Activated CD4-positive, alpha-beta T cell treated with anti-CD3 and anti-CD28 coated beads, Interleukin-2, amount 50 U/mL, for 48 hours (primary cell): ENCODE measurements at regions not wholly inside any gene's neighbourhood (a gene's known extent, or its start where the extent isn't known, plus 50 kb on each side); places are given as distances from the start of the nearest gene placed in this dataset.
"Not testable (repeated sequence)": the region's sequence is repeated elsewhere in the genome, so short reads cannot be mapped to it uniquely, and the experiment has no call there.

ENCODE experiments used
- DNase-seq, 2 experiments: peaks; one replicate each; pipeline ENCODE4 v3.0.0-alpha.2; 2020

- DNase-seq = no peak
These were observed 228.1 kb downstream of the DSC3 start for GRCh38 chr18:30814446-30814845.

- no peak for DNase-seq
These were observed 231.0 kb downstream of the DSC3 start for GRCh38 chr18:30811580-30811979.

- DNase-seq = no peak
These were observed 232.0 kb downstream of the DSC3 start for GRCh38 chr18:30810580-30810979.

GRCh38 chr18:30806823-30807222 is 235.7 kb downstream of the DSC3 start:
- no peak for DNase-seq

- DNase-seq = no peak
These were observed 241.7 kb downstream of the DSC3 start for GRCh38 chr18:30800800-30801199.

GRCh38 chr18:30792051-30792450 is 250.5 kb downstream of the DSC3 start:
- no peak for DNase-seq

GRCh38 chr18:30788411-30788991 is 254.0 kb downstream of the DSC3 start:
- not testable (repeated sequence) for DNase-seq

GRCh38 chr18:30787410-30787809 is 255.1 kb downstream of the DSC3 start:
- no peak for DNase-seq

GRCh38 chr18:30781601-30782000 is 260.9 kb downstream of the DSC3 start:
- no peak for DNase-seq

- DNase-seq = no peak
These were observed 266.9 kb downstream of the DSC3 start for GRCh38 chr18:30775629-30776028.

- DNase-seq = not testable (repeated sequence)
These were observed 270.4 kb downstream of the DSC3 start for GRCh38 chr18:30772170-30772569.

GRCh38 chr18:30766053-30766452 is 276.5 kb downstream of the DSC3 start:
- no peak for DNase-seq

GRCh38 chr18:30765247-30765646 is 277.3 kb downstream of the DSC3 start:
- DNase-seq = no peak

GRCh38 chr18:30763902-30764350 is 278.6 kb downstream of the DSC3 start:
- DNase-seq = no peak

- DNase-seq = no peak
These were observed 287.7 kb downstream of the DSC3 start for GRCh38 chr18:30754846-30755245.

- DNase-seq = no peak
These were observed 294.0 kb downstream of the DSC3 start for GRCh38 chr18:30748541-30748940.

GRCh38 chr18:30746224-30746623 is 296.3 kb downstream of the DSC3 start:
- no peak for DNase-seq

- no peak for DNase-seq
These were observed 299.5 kb downstream of the DSC3 start for GRCh38 chr18:30743033-30743432.

GRCh38 chr18:30730915-30731314 is 311.6 kb downstream of the DSC3 start:
- no peak for DNase-seq

GRCh38 chr18:30727849-30728248 is 314.7 kb downstream of the DSC3 start:
- DNase-seq = no peak

GRCh38 chr18:30713299-30713698 is 329.2 kb downstream of the DSC3 start:
- no peak for DNase-seq

GRCh38 chr18:30712383-30712782 is 330.2 kb downstream of the DSC3 start:
- DNase-seq = no peak

GRCh38 chr18:30709595-30709994 is 332.9 kb downstream of the DSC3 start:
- no peak for DNase-seq

- no peak for DNase-seq
These were observed 336.6 kb downstream of the DSC3 start for GRCh38 chr18:30705943-30706342.

GRCh38 chr18:30698571-30698970 is 344.0 kb downstream of the DSC3 start:
- DNase-seq = no peak

- no peak for DNase-seq
These were observed 346.3 kb downstream of the DSC3 start for GRCh38 chr18:30696201-30696600.
